ENCODE measurements at regions not wholly inside any gene's neighbourhood (a gene's known extent, or its start where the extent isn't known, plus 50 kb on each side); places are given as distances from the start of the nearest gene placed in this dataset.

DNA sequence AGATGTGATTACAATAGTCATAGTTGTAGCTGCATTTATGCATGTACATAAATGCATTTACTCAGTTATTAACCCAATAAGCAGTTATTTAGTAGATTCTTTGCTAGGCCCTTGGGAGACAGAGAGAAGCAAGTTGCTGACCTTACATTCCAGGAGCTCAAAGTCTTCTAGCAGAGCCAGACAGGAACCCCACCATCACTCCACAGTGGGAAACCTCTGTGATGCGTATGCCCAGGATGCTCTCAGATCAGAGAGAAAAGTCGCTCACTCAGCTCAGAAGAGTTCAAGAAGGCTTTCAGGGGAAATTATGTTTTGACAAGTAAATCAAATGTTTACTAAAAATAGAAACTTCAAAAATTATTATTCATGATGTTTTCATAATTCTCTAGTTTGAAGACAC is 146.3 kb upstream of the EXOC2 start:
- Histone ChIP-seq H3K4me2 (ENCODE audit: low read length) (no peak overlapping the region), H3K9ac (ENCODE audit: low read length) (no peak overlapping the region), H3K27me3 (ENCODE audit: insufficient read depth, low read length) (no peaks in the 10 kb centered on the region), H4K20me1 (ENCODE audit: insufficient read depth) (no peaks in the 10 kb centered on the region), H3K9me2 (ENCODE audit: insufficient read depth) (no peaks in the 10 kb centered on the region), H3K4me1 (ENCODE audit: control insufficient read depth in 1 of 2, insufficient read depth in 2 of 2, low read length in 2 of 2) (peaks cover 0 to 11% of the 10 kb centered on the region in 2 experiments; a peak in 3 of 4 replicates), H3K4me3 (replicated peaks in 1 of 2; ENCODE audit: low read depth in 1 of 2, low read length in 2 of 2) (no peak overlapping the region), H2AFZ (ENCODE audit: low read depth, low read length, poor library complexity, severe bottlenecking) (no peak overlapping the region), H3K27ac (ENCODE audit: low read depth, low read length) (no peak overlapping the region), H3K36me3 (ENCODE audit: control insufficient read depth in 1 of 2, insufficient read depth in 2 of 2, low read length in 2 of 2) (no peaks in the 10 kb centered on the region), H3K9me3 (ENCODE audit: control insufficient read depth in 1 of 2, insufficient read depth in 1 of 2, low read depth in 1 of 2, low read length in 2 of 2) (no peaks in the 10 kb centered on the region), H3K79me2 (ENCODE audit: insufficient read depth, low read length) (no peaks in the 10 kb centered on the region)
- CTCF ChIA-PET, result no interaction called here
- POLR2A ChIA-PET, result no interaction called here
- TF ChIP-seq CBX3 (IDR thresholded peaks at IDR 0.05; ENCODE audit: low read depth) (no peak), TCF7L2 (IDR thresholded peaks at IDR 0.05; ENCODE audit: borderline replicate concordance, extremely low read depth, insufficient read depth, insufficient read length) (no peak), EZH2phosphoT487 (IDR thresholded peaks at IDR 0.05; ENCODE audit: borderline replicate concordance) (no peak), FOSL1 (IDR thresholded peaks at IDR 0.05; ENCODE audit: low read depth) (no peak), SIN3A (IDR thresholded peaks at IDR 0.05; ENCODE audit: low read depth) (no peak), JUND (IDR thresholded peaks at IDR 0.05) (no peak), EZH2 (IDR thresholded peaks at IDR 0.05) (no peak), POLR2AphosphoS5 (IDR thresholded peaks at IDR 0.05; ENCODE audit: low read depth, low read length) (no peak), SRF (IDR thresholded peaks at IDR 0.05; ENCODE audit: low read depth) (no peak), POLR2A (IDR thresholded peaks at IDR 0.05; ENCODE audit: borderline replicate concordance, extremely low read depth, insufficient read depth, insufficient read length) (no peak), ZNF274 (IDR thresholded peaks at IDR 0.05; ENCODE audit: low read depth, low read length) (no peak), ELF1 (IDR thresholded peaks at IDR 0.05; ENCODE audit: borderline replicate concordance, low read depth) (no peak), SP1 (IDR thresholded peaks at IDR 0.05; ENCODE audit: low read depth) (no peak), RAD21 (IDR thresholded peaks at IDR 0.05; ENCODE audit: low read depth) (no peak)
- TF ChIP-seq, protein P1, sequence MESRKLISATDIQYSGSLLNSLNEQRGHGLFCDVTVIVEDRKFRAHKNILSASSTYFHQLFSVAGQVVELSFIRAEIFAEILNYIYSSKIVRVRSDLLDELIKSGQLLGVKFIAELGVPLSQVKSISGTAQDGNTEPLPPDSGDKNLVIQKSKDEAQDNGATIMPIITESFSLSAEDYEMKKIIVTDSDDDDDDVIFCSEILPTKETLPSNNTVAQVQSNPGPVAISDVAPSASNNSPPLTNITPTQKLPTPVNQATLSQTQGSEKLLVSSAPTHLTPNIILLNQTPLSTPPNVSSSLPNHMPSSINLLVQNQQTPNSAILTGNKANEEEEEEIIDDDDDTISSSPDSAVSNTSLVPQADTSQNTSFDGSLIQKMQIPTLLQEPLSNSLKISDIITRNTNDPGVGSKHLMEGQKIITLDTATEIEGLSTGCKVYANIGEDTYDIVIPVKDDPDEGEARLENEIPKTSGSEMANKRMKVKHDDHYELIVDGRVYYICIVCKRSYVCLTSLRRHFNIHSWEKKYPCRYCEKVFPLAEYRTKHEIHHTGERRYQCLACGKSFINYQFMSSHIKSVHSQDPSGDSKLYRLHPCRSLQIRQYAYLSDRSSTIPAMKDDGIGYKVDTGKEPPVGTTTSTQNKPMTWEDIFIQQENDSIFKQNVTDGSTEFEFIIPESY (IDR thresholded peaks at IDR 0.05; ENCODE audit: extremely low read depth, insufficient replicate concordance, low read length), result no peak
- TF ChIP-seq, protein P2, sequence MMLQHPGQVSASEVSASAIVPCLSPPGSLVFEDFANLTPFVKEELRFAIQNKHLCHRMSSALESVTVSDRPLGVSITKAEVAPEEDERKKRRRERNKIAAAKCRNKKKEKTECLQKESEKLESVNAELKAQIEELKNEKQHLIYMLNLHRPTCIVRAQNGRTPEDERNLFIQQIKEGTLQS (IDR thresholded peaks at IDR 0.05), result no peak
- TF ChIP-seq, protein P3, sequence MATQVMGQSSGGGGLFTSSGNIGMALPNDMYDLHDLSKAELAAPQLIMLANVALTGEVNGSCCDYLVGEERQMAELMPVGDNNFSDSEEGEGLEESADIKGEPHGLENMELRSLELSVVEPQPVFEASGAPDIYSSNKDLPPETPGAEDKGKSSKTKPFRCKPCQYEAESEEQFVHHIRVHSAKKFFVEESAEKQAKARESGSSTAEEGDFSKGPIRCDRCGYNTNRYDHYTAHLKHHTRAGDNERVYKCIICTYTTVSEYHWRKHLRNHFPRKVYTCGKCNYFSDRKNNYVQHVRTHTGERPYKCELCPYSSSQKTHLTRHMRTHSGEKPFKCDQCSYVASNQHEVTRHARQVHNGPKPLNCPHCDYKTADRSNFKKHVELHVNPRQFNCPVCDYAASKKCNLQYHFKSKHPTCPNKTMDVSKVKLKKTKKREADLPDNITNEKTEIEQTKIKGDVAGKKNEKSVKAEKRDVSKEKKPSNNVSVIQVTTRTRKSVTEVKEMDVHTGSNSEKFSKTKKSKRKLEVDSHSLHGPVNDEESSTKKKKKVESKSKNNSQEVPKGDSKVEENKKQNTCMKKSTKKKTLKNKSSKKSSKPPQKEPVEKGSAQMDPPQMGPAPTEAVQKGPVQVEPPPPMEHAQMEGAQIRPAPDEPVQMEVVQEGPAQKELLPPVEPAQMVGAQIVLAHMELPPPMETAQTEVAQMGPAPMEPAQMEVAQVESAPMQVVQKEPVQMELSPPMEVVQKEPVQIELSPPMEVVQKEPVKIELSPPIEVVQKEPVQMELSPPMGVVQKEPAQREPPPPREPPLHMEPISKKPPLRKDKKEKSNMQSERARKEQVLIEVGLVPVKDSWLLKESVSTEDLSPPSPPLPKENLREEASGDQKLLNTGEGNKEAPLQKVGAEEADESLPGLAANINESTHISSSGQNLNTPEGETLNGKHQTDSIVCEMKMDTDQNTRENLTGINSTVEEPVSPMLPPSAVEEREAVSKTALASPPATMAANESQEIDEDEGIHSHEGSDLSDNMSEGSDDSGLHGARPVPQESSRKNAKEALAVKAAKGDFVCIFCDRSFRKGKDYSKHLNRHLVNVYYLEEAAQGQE (IDR thresholded peaks at IDR 0.05; ENCODE audit: low read depth), result no peak
- TF ChIP-seq, protein P4, sequence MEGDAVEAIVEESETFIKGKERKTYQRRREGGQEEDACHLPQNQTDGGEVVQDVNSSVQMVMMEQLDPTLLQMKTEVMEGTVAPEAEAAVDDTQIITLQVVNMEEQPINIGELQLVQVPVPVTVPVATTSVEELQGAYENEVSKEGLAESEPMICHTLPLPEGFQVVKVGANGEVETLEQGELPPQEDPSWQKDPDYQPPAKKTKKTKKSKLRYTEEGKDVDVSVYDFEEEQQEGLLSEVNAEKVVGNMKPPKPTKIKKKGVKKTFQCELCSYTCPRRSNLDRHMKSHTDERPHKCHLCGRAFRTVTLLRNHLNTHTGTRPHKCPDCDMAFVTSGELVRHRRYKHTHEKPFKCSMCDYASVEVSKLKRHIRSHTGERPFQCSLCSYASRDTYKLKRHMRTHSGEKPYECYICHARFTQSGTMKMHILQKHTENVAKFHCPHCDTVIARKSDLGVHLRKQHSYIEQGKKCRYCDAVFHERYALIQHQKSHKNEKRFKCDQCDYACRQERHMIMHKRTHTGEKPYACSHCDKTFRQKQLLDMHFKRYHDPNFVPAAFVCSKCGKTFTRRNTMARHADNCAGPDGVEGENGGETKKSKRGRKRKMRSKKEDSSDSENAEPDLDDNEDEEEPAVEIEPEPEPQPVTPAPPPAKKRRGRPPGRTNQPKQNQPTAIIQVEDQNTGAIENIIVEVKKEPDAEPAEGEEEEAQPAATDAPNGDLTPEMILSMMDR (IDR thresholded peaks at IDR 0.05 in 2 of 3, conservative IDR thresholded peaks at IDR 0.05 in 1 of 3; ENCODE audit: borderline replicate concordance in 1 of 3, insufficient read depth in 1 of 3, low read depth in 2 of 3, low read length in 2 of 3), result no peak
- no peak for DNase-seq (ENCODE audit: low read depth, low spot score)
- no TSS peak for BruUV-seq (replicated peaks)
- intact Hi-C loops (cut with micrococcal nuclease), result no loop called here
- RAD21 ChIA-PET (ENCODE audit: low non-redundant PET in 1 of 2, low total read pairs in 2 of 2, uncharacterized antibody in 2 of 2, unreplicated experiment in 2 of 2), result no interaction called here
- no peak for ATAC-seq
